Ovary (tissue), 7 donors: ENCODE measurements at regions not wholly inside any gene's neighbourhood (a gene's known extent, or its start where the extent isn't known, plus 50 kb on each side); places are given as distances from the start of the nearest gene placed in this dataset.

Experiments
- DNase-seq, 5 donors: peaks; one replicate each; pipeline ENCODE4 v3.0.0-alpha.2; 2019 to 2020
- H3K27ac ChIP-seq, 2 donors: fragments of 200-600 bp; one replicate each; pipeline versions ENCODE4 v1.5.1 to v1.8.0; 2019 to 2022
- H3K27me3 ChIP-seq: fragments of 200-600 bp; one replicate; pipeline ENCODE4 v1.8.0; 2022
- H3K36me3 ChIP-seq: fragments of 200-600 bp; sonication (generic); one replicate; pipeline ENCODE4 v1.5.1; 2019
- H3K4me1 ChIP-seq: one replicate; pipeline ENCODE4 v1.8.1; 2013; ENCODE audit warnings: mild to moderate bottlenecking, moderate library complexity; ENCODE audit not compliant: insufficient read depth
- H3K4me3 ChIP-seq: fragments of 200-600 bp; sonication (generic); one replicate; pipeline ENCODE4 v1.5.1; 2017
- H3K9me3 ChIP-seq, 2 donors: fragments of 200-600 bp in 1 of 2; sonication (generic) in 1 of 2; one replicate each; pipeline versions ENCODE4 v1.5.1 to v1.8.1; 2013 to 2019; ENCODE audit warnings: mild to moderate bottlenecking in 1 of 2, moderate library complexity in 1 of 2
- CTCF ChIP-seq, 3 donors: fragments of 450-650 bp in 2 of 3; fragments of 200-600 bp in 1 of 3; IDR thresholded peaks; one replicate each; pipeline versions ENCODE4 v1.5.1 to v1.8.0; 2016 to 2022; ENCODE audit warnings: antibody characterized with exemption in 3 of 3, mild to moderate bottlenecking in 1 of 3
- EP300 ChIP-seq: sonication (generic); formaldehyde crosslinking; IDR thresholded peaks from one replicate; pipeline ENCODE4 v1.6.1; 2017; ENCODE audit warnings: antibody characterized with exemption
- POLR2A ChIP-seq: fragments of 450-650 bp; IDR thresholded peaks from one replicate; pipeline ENCODE4 v1.6.1; 2017; ENCODE audit warnings: antibody characterized with exemption, mild to moderate bottlenecking, moderate library complexity
- WGBS, 3 donors: extraction: QIAGEN DNeasy Blood & Tissue Kit in 1 of 3; methylation state at CpG; one replicate each; pipeline versions ENCODE4 v1.1.5 to v1.1.7; 2013 to 2017; 5-methylcytosine and 5-hydroxymethylcytosine counted together
- intact Hi-C, 4 donors: fragments of 100-400 bp; cut with DNase I; formaldehyde crosslinking; loops; one replicate each; pipeline versions ENCODE4 v1.11.0 to v1.15.1; 2022 to 2023
- donor health status: DM: no; HTN: no; CAD: no; lungs with moderate emphysema.
- donor health status: DM: no; HTN: no; CAD: no.
- donor health status: Bipolar disorder and iron deficiency.
- donor health status: DM: no; HTN: no; CAD: no.
- donor health status: DM: yes; HTN: yes; CAD: no.

- H3K27me3 ChIP-seq: no peaks in the 10 kb centered on the region
- WGBS, 3 donors: 41 to 55% (median 49%) methylated on average over 3 of the region's 3 CpGs
- H3K9me3 ChIP-seq: no peaks in the 10 kb centered on the region
- no peaks in the 10 kb centered on the region for H3K4me1 ChIP-seq
- DNase-seq: no peak
- intact Hi-C loops: no loop called here
- no peak overlapping the region for H3K27ac ChIP-seq
- H3K36me3 ChIP-seq: no peaks in the 10 kb centered on the region
- TF ChIP-seq CTCF (IDR thresholded peaks at IDR 0.05): no peak
- no peak overlapping the region for H3K4me3 ChIP-seq
These were observed 103.3 kb upstream of the HTR2A start for GRCh38 chr13:47000165-47000564.

GRCh38 chr13:46996316-46997030 is 99.6 kb upstream of the HTR2A start:
- no peak for DNase-seq
- intact Hi-C loops: no loop called here
- Histone ChIP-seq H3K4me3 (no peak overlapping the region), H3K9me3 (no peaks in the 10 kb centered on the region), H3K27ac (no peak overlapping the region), H3K27me3 (no peaks in the 10 kb centered on the region), H3K36me3 (no peaks in the 10 kb centered on the region), H3K4me1 (no peaks in the 10 kb centered on the region)
- WGBS, 3 donors: 66 to 83% (median 70%) methylated on average over 4 of the region's 4 CpGs
- no peak for TF ChIP-seq POLR2A
- TF ChIP-seq EP300: no peak
- TF ChIP-seq CTCF (IDR thresholded peaks at IDR 0.05): no peak

GRCh38 chr13:46995874-46996273 is 99.0 kb upstream of the HTR2A start:
- no peak for TF ChIP-seq CTCF (IDR thresholded peaks at IDR 0.05)
- TF ChIP-seq POLR2A: no peak
- TF ChIP-seq EP300: no peak
- intact Hi-C loops: no loop called here
- no peak overlapping the region for H3K27ac ChIP-seq
- H3K4me1 ChIP-seq: no peaks in the 10 kb centered on the region
- H3K4me3 ChIP-seq: no peak overlapping the region
- H3K9me3 ChIP-seq: no peaks in the 10 kb centered on the region
- H3K36me3 ChIP-seq: no peaks in the 10 kb centered on the region
- no peak for DNase-seq
- H3K27me3 ChIP-seq: no peaks in the 10 kb centered on the region
- WGBS, 3 donors: 52 to 76% (median 61%) methylated on average over 1 of the region's 1 CpG

GRCh38 chr13:46994492-46994891 is 97.6 kb upstream of the HTR2A start:
- Histone ChIP-seq H3K27me3 (no peaks in the 10 kb centered on the region), H3K9me3 (no peaks in the 10 kb centered on the region), H3K4me1 (no peaks in the 10 kb centered on the region), H3K4me3 (no peak overlapping the region), H3K27ac (no peak overlapping the region), H3K36me3 (no peaks in the 10 kb centered on the region)
- WGBS, 3 donors: 88 to 93% (median 90%) methylated on average over 7 of the region's 7 CpGs
- intact Hi-C loops: no loop called here
- DNase-seq: no peak
- TF ChIP-seq CTCF (IDR thresholded peaks at IDR 0.05) (no peak), POLR2A (no peak), EP300 (no peak)
